H1 (cell line): ENCODE measurements at regions not wholly inside any gene's neighbourhood (a gene's known extent, or its start where the extent isn't known, plus 50 kb on each side); places are given as distances from the start of the nearest gene placed in this dataset.

Experiments
- CTCF ChIA-PET: fragments of 300-600 bp; sonication (Branson Sonifier 250); formaldehyde crosslinking; loops from one replicate; lab custom pipeline; 2021; ENCODE audit not compliant: partially characterized antibody; lab: Charles Lee
- POLR2A ChIA-PET: fragments of 300-600 bp; sonication (Branson Sonifier 250); formaldehyde crosslinking; loops from one replicate; lab custom pipeline; 2021; ENCODE audit warnings: inconsistent platforms; ENCODE audit not compliant: partially characterized antibody; lab: Charles Lee
- DNase-seq, 2 experiments: peaks; one replicate each; pipeline versions ENCODE4 v3.0.0 to v3.0.0-alpha.2; 2010 to 2022; ENCODE audit warnings: low spot score in 2 of 2, low read depth in 1 of 2, mixed read lengths in 1 of 2
- FAIRE-seq: peaks from 2 replicates; lab custom pipeline; 2011; peaks lifted over from hg19 to GRCh38; lab: Jason Lieb, UNC
- H2AFZ ChIP-seq: 2 replicates; pipeline ENCODE4 v1.8.1; 2012; ENCODE audit warnings: low read length, inconsistent platforms
- H2AK5ac ChIP-seq: 2 replicates; pipeline ENCODE4 v1.6.1; 2013; ENCODE audit warnings: low read depth, low read length
- H2BK120ac ChIP-seq: replicated peaks from 2 replicates; pipeline ENCODE3; 2013; ENCODE audit warnings: low read depth, low read length, inconsistent platforms
- H2BK12ac ChIP-seq: 2 replicates; pipeline ENCODE4 v1.6.1; 2013; ENCODE audit warnings: low read depth, low read length
- H2BK15ac ChIP-seq: 2 replicates; pipeline ENCODE4 v1.6.1; 2013; ENCODE audit warnings: low read length
- H2BK20ac ChIP-seq: 2 replicates; pipeline ENCODE4 v1.6.1; 2013; ENCODE audit warnings: low read length
- H2BK5ac ChIP-seq: 2 replicates; pipeline ENCODE4 v1.6.1; 2013; ENCODE audit warnings: low read depth, low read length
- H3K14ac ChIP-seq: 2 replicates; pipeline ENCODE4 v1.6.1; 2013; ENCODE audit warnings: inconsistent platforms; ENCODE audit not compliant: insufficient read length
- H3K18ac ChIP-seq: 2 replicates; pipeline ENCODE4 v1.6.1; 2013; ENCODE audit warnings: low read length; ENCODE audit errors: extremely low read depth
- H3K23ac ChIP-seq: 2 replicates; pipeline ENCODE4 v1.6.1; 2013; ENCODE audit warnings: inconsistent platforms; ENCODE audit not compliant: insufficient read length
- H3K23me2 ChIP-seq: 2 replicates; pipeline ENCODE4 v1.6.1; 2013; ENCODE audit warnings: low read depth, low read length
- H3K27ac ChIP-seq: 2 replicates; pipeline ENCODE4 v1.6.1; 2011; ENCODE audit warnings: low read depth, low read length, inconsistent platforms
- H3K27me3 ChIP-seq, 4 experiments: replicated peaks in 1 of 4; 1 replicate in 1 of 4; 2 replicates in 3 of 4; pipeline versions ENCODE4 v1.6.1 to v1.8.1; 2011 to 2013; ENCODE audit warnings: low read length in 3 of 4, mild to moderate bottlenecking in 3 of 4, inconsistent platforms in 2 of 4, mixed read lengths in 2 of 4, moderate library complexity in 1 of 4; ENCODE audit not compliant: control insufficient read depth in 3 of 4, insufficient read depth in 3 of 4; ENCODE audit errors: extremely low read depth in 1 of 4
- H3K36me3 ChIP-seq, 4 experiments: 2 replicates each; pipeline versions ENCODE4 v1.6.1 to v1.8.1; 2011 to 2013; ENCODE audit warnings: mild to moderate bottlenecking in 4 of 4, low read length in 3 of 4, moderate library complexity in 2 of 4, control low read depth in 1 of 4, inconsistent platforms in 1 of 4; ENCODE audit not compliant: insufficient read depth in 4 of 4, control insufficient read depth in 2 of 4
- H3K4ac ChIP-seq: replicated peaks from 2 replicates; pipeline ENCODE3; 2013; ENCODE audit warnings: low read length, low read depth, mixed read lengths, inconsistent platforms; ENCODE audit not compliant: insufficient read length
- H3K4me1 ChIP-seq, 4 experiments: replicated peaks in 1 of 4; 1 replicate in 1 of 4; 2 replicates in 3 of 4; pipeline versions ENCODE4 v1.6.1 to v1.8.1; 2011 to 2013; ENCODE audit warnings: low read length in 3 of 4, inconsistent platforms in 2 of 4, mixed read lengths in 1 of 4; ENCODE audit not compliant: insufficient read depth in 4 of 4, control insufficient read depth in 3 of 4
- H3K4me2 ChIP-seq, 2 experiments: 2 replicates each; pipeline versions ENCODE4 v1.6.1 to v1.8.1; 2011 to 2013; ENCODE audit warnings: low read depth in 2 of 2, low read length in 2 of 2, control low read depth in 1 of 2, inconsistent platforms in 1 of 2, mild to moderate bottlenecking in 1 of 2; ENCODE audit not compliant: insufficient read depth in 1 of 2
- H3K4me3 ChIP-seq, 4 experiments: fragments of 200-600, 300-600 bp in 1 of 4; sonication (generic), shearing (Covaris generic), sonication (Bioruptor Twin) in 1 of 4; 2 replicates each; pipeline versions ENCODE4 v1.5.1 to v1.8.1; 2011 to 2016; ENCODE audit warnings: low read length in 4 of 4, low read depth in 3 of 4, control low read depth in 2 of 4, inconsistent platforms in 2 of 4, mild to moderate bottlenecking in 2 of 4, mixed read lengths in 1 of 4, moderate library complexity in 1 of 4; ENCODE audit not compliant: insufficient read depth in 2 of 4; ENCODE audit errors: extremely low read depth in 1 of 4
- H3K56ac ChIP-seq: replicated peaks from 2 replicates; pipeline ENCODE3; 2013; ENCODE audit warnings: low read depth, mild to moderate bottlenecking, mixed read lengths, low read length, inconsistent platforms; ENCODE audit not compliant: insufficient read length
- H3K79me1 ChIP-seq: 2 replicates; pipeline ENCODE4 v1.6.1; 2013; ENCODE audit warnings: low read depth, low read length, control low read depth
- H3K79me2 ChIP-seq, 2 experiments: 2 replicates each; pipeline versions ENCODE4 v1.6.1 to v1.8.1; 2012 to 2013; ENCODE audit warnings: low read length in 2 of 2, mild to moderate bottlenecking in 2 of 2, inconsistent platforms in 1 of 2; ENCODE audit not compliant: insufficient read depth in 2 of 2, control insufficient read depth in 1 of 2
- H3K9ac ChIP-seq, 4 experiments: replicated peaks in 1 of 4; 1 replicate in 1 of 4; 2 replicates in 3 of 4; pipeline versions ENCODE4 v1.6.1 to v1.8.1; 2011 to 2013; ENCODE audit warnings: low read depth in 3 of 4, low read length in 3 of 4, control low read depth in 2 of 4, mild to moderate bottlenecking in 2 of 4, moderate library complexity in 2 of 4, inconsistent platforms in 1 of 4; ENCODE audit errors: extremely low read depth in 1 of 4
- H3K9me3 ChIP-seq, 2 experiments: 2 replicates each; pipeline versions ENCODE4 v1.6.1 to v1.8.1; 2012 to 2013; ENCODE audit warnings: mild to moderate bottlenecking in 2 of 2, moderate library complexity in 2 of 2, control low read depth in 1 of 2, inconsistent platforms in 1 of 2, low read depth in 1 of 2, low read length in 1 of 2, mixed read lengths in 1 of 2; ENCODE audit not compliant: insufficient read depth in 2 of 2
- H4K20me1 ChIP-seq, 2 experiments: replicated peaks in 1 of 2; 2 replicates each; pipeline versions ENCODE3 to v1.8.1; 2011 to 2013; ENCODE audit warnings: inconsistent platforms in 2 of 2, low read length in 2 of 2, mild to moderate bottlenecking in 1 of 2; ENCODE audit not compliant: insufficient read depth in 2 of 2, control insufficient read depth in 1 of 2
- H4K5ac ChIP-seq: 2 replicates; pipeline ENCODE4 v1.6.1; 2013; ENCODE audit warnings: low read length, low read depth, mixed read lengths, inconsistent platforms; ENCODE audit not compliant: insufficient read length
- H4K8ac ChIP-seq: 2 replicates; pipeline ENCODE4 v1.8.0; 2013; ENCODE audit warnings: mild to moderate bottlenecking, moderate library complexity, low read length, inconsistent platforms; ENCODE audit not compliant: insufficient read depth; ENCODE audit errors: extremely low read depth
- H4K91ac ChIP-seq: replicated peaks from 2 replicates; pipeline ENCODE3; 2013; ENCODE audit warnings: low read length, mixed read lengths, inconsistent platforms; ENCODE audit not compliant: insufficient read length
- BCL11A ChIP-seq, 2 experiments: IDR thresholded peaks; one replicate each; pipeline ENCODE4 v1.6.1; 2011; ENCODE audit warnings: low read depth in 2 of 2, low read length in 2 of 2, mild to moderate bottlenecking in 2 of 2
- BRCA1 ChIP-seq: IDR thresholded peaks from 2 replicates; pipeline ENCODE4 v1.6.1; 2012; ENCODE audit warnings: low read depth, low read length, improper control_type of control experiment
- CBX8 ChIP-seq: fragments of 300-800, 300-1000 bp; sonication (generic); IDR thresholded peaks from 2 replicates; pipeline ENCODE4 v1.7.1; 2016; ENCODE audit warnings: low read depth, low read length, borderline replicate concordance
- FOSL1 ChIP-seq: IDR thresholded peaks from 2 replicates; pipeline ENCODE4 v1.6.1; 2011; ENCODE audit warnings: mild to moderate bottlenecking, low read depth, low read length, moderate library complexity; ENCODE audit not compliant: insufficient read depth
- KDM1A ChIP-seq: fragments of 200-600, 300-600 bp; sonication (generic); IDR thresholded peaks from 2 replicates; pipeline ENCODE4 v1.7.1; 2016; ENCODE audit warnings: mild to moderate bottlenecking, low read length, borderline replicate concordance
- KDM5A ChIP-seq: fragments of 200-600 bp; IDR thresholded peaks from 2 replicates; pipeline ENCODE4 v1.7.1; 2012; ENCODE audit warnings: mild to moderate bottlenecking, low read length, inconsistent platforms, mixed read lengths
- NANOG ChIP-seq: IDR thresholded peaks from 2 replicates; pipeline ENCODE4 v1.6.1; 2011; ENCODE audit warnings: low read length, low read depth, mild to moderate bottlenecking, inconsistent platforms; ENCODE audit not compliant: insufficient read depth, poor library complexity, severe bottlenecking
- POLR2A ChIP-seq, 2 experiments: IDR thresholded peaks; 1 replicate in 1 of 2; 2 replicates in 1 of 2; pipeline ENCODE4 v1.6.1; 2011; ENCODE audit warnings: low read depth in 2 of 2, low read length in 2 of 2, mild to moderate bottlenecking in 2 of 2; ENCODE audit errors: control extremely low read depth in 1 of 2
- RFX5 ChIP-seq: IDR thresholded peaks from 2 replicates; pipeline ENCODE4 v1.6.1; 2011; ENCODE audit warnings: low read depth, low read length, improper control_type of control experiment, borderline replicate concordance
- TAF1 ChIP-seq: IDR thresholded peaks from 2 replicates; pipeline ENCODE4 v1.6.1; 2011; ENCODE audit warnings: mild to moderate bottlenecking, low read depth, low read length
- TEAD4 ChIP-seq: IDR thresholded peaks from 2 replicates; pipeline ENCODE4 v1.6.1; 2012; ENCODE audit warnings: low read depth, low read length, inconsistent platforms, mixed read lengths
- WGBS, 2 experiments: shearing (Covaris generic) in 1 of 2; methylation state at CpG; one replicate each; pipeline versions ENCODE4 v1.1.6 to v1.1.7; 2013 to 2015; ENCODE audit warnings: low lambda C conversion rate in 2 of 2, mixed read lengths in 2 of 2, inconsistent platforms in 1 of 2, low coverage in 1 of 2, missing lambda C conversion rate in 1 of 2; ENCODE audit not compliant: insufficient replicate concordance in 2 of 2, insufficient coverage in 1 of 2, insufficient read length in 1 of 2; ENCODE audit errors: extremely low coverage in 1 of 2, missing lambda C conversion rate in 1 of 2; 5-methylcytosine and 5-hydroxymethylcytosine counted together

DNA sequence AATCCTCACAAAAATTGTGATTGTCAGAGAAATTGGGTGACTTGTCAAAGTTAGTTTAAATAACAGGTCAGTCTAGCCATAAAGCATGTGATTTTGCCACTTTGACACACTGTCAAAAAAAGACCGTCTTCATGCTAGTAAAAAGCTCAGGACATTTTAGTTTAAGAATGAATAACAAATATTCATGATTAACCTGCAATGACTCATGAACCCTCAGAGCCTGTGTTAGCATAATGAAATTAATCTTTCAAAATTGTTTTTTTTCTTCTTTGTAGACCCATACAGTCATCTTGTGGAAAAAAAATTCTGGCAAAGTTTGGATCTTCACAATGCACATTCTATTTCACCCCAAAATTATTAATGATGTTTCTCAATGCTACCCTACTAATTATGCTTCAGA is 255.2 kb upstream of the POT1 start:
- Histone ChIP-seq H4K8ac (no peak overlapping the region), H2BK15ac (no peak overlapping the region), H2AFZ (no peak overlapping the region), H3K14ac (no peak overlapping the region), H3K9me3 (0 out of 4 replicates have a peak, but pooled peaks cover 0 to 3% of the 10 kb centered on the region in 2 experiments), H3K27ac (no peak overlapping the region), H3K36me3 (0 out of 8 replicates have a peak, but pooled peaks cover 0 to 3% (median 0%) of the 10 kb centered on the region in 4 experiments), H3K79me1 (no peaks in the 10 kb centered on the region), H3K18ac (no peak overlapping the region), H3K4me2 (no peak overlapping the region), H3K56ac (no peak overlapping the region), H3K4me1 (no peaks in the 10 kb centered on the region), H3K4me3 (no peak overlapping the region), H2BK120ac (no peak overlapping the region), H3K79me2 (no peaks in the 10 kb centered on the region), H4K91ac (no peak overlapping the region), H2AK5ac (no peak overlapping the region), H4K20me1 (no peaks in the 10 kb centered on the region), H2BK12ac (no peak overlapping the region), H2BK5ac (no peak overlapping the region), H3K23me2 (no peaks in the 10 kb centered on the region), H3K27me3 (no peaks in the 10 kb centered on the region), H3K4ac (no peak overlapping the region), H4K5ac (no peak overlapping the region), H3K9ac (no peak overlapping the region), H3K23ac (no peak overlapping the region), H2BK20ac (no peak overlapping the region)
- CTCF ChIA-PET: no interaction called here
- 93% methylated on average over 1 of the region's 1 CpG; no CpG with 5 or more reads in 1 of the 2 experiments for WGBS, 2 experiments
- TF ChIP-seq RFX5: no peak
- TF ChIP-seq TAF1: no peak
- TF ChIP-seq NANOG: no peak
- no peak for TF ChIP-seq BCL11A (IDR thresholded peaks at IDR 0.05; ENCODE audit: low read depth in 2 of 2, low read length in 2 of 2)
- TF ChIP-seq FOSL1: no peak
- TF ChIP-seq BRCA1: no peak
- TF ChIP-seq KDM5A: no peak
- TF ChIP-seq KDM1A: no peak
- no peak for TF ChIP-seq TEAD4
- no peak for TF ChIP-seq CBX8
- TF ChIP-seq POLR2A (IDR thresholded peaks at IDR 0.05; ENCODE audit: control extremely low read depth in 1 of 2, low read depth in 2 of 2, low read length in 2 of 2): no peak
- POLR2A ChIA-PET: no interaction called here
- no peak for FAIRE-seq
- DNase-seq: no peak
